Stimulated activated naive CD8-positive, alpha-beta T cell treated with anti-CD3 and anti-CD28 coated beads, Interleukin-15, Interleukin-2, amounts not matched to agents 100 ng/mL and 50 ng/mL, for 24 hours (primary cell): ENCODE measurements at regions not wholly inside any gene's neighbourhood (a gene's known extent, or its start where the extent isn't known, plus 50 kb on each side); places are given as distances from the start of the nearest gene placed in this dataset.
"Not testable (repeated sequence)": the region's sequence is repeated elsewhere in the genome, so short reads cannot be mapped to it uniquely, and the experiment has no call there.

Experiments
- H3K27ac Mint-ChIP-seq: one replicate; pipeline ENCODE4 v1.8.0; 2021; ENCODE audit warnings: mild to moderate bottlenecking, mixed read lengths
- H3K27me3 Mint-ChIP-seq: one replicate; pipeline ENCODE4 v1.8.0; 2021; ENCODE audit warnings: mixed read lengths
- H3K36me3 Mint-ChIP-seq: one replicate; pipeline ENCODE4 v1.8.0; 2021; ENCODE audit warnings: low read depth, mixed read lengths
- H3K4me1 Mint-ChIP-seq: one replicate; pipeline ENCODE4 v1.8.0; 2021; ENCODE audit warnings: low read depth, mixed read lengths
- H3K4me3 Mint-ChIP-seq: one replicate; pipeline ENCODE4 v1.8.0; 2021; ENCODE audit warnings: mild to moderate bottlenecking, mixed read lengths
- H3K9me3 Mint-ChIP-seq: one replicate; pipeline ENCODE4 v1.8.0; 2021; ENCODE audit warnings: mixed read lengths

DNA sequence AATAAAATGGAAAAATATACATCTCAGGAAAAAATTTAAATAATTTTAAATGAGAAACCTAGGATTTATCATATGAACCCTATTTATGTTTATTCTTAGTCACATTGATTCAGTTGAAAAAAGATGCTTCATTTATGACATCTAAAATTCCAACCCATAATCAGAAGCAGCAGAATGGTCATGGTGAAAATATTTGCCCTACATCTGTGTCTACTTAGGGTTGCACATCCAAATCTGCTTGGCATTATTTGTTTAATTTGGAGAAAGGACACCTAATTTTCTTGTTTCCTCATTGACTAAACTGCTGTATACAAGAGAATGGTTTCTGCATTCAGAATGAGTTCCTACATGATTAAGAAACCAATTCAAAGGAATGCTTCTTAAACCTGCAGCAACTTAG is 72.9 kb upstream of the SKAP2 start:
- Mint-ChIP-seq H3K4me3 (no peak overlapping the region), H3K27ac (no peak overlapping the region), H3K27me3 (peaks cover 3% of the 10 kb centered on the region), H3K36me3 (no peaks in the 10 kb centered on the region), H3K9me3 (no peaks in the 10 kb centered on the region), H3K4me1 (no peaks in the 10 kb centered on the region)

DNA sequence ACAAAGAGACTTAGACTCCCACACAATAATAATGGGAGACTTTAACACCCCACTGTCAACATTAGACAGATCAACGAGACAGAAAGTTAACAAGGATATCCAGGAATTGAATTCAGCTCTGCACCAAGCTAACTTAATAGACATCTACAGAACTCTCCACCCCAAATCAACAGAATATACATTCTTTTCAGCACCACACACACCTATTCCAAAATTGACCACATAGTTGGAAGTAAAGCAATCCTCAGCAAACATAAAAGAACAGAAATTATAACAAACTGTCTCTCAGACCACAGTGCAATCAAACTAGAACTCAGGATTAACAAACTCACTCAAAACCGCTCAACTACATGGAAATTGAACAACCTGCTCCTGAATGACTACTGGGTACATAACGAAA is 68.2 kb upstream of the SKAP2 start:
- not testable (repeated sequence) for H3K9me3 Mint-ChIP-seq, H3K27ac Mint-ChIP-seq, H3K36me3 Mint-ChIP-seq, H3K4me3 Mint-ChIP-seq, H3K4me1 Mint-ChIP-seq
- peaks cover 15% of the 10 kb centered on the region for H3K27me3 Mint-ChIP-seq

DNA sequence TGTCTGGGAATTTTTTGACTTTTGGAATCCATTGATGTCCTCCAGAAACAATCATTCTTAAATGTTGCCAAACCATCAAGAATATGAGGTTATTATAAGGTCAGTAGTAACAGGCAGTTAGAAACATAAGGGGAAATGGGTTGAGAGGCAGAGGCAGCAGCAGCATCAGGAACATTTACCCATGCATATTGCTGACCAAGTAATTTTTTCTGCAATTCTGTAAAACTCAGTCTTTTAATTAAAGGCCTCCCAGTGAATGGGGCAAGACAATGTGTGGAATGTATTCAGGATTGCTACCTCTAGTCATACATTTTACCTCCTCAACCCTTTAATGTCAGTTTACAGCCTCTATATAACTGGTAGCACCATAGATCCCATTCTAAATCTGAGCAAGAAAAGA is 66.5 kb upstream of the SKAP2 start:
- H3K27me3 Mint-ChIP-seq = peaks cover 19% of the 10 kb centered on the region
- no peaks in the 10 kb centered on the region for H3K9me3 Mint-ChIP-seq
- H3K4me3 Mint-ChIP-seq = no peak overlapping the region
- no peaks in the 10 kb centered on the region for H3K36me3 Mint-ChIP-seq
- no peak overlapping the region for H3K27ac Mint-ChIP-seq
- H3K4me1 Mint-ChIP-seq = no peaks in the 10 kb centered on the region

DNA sequence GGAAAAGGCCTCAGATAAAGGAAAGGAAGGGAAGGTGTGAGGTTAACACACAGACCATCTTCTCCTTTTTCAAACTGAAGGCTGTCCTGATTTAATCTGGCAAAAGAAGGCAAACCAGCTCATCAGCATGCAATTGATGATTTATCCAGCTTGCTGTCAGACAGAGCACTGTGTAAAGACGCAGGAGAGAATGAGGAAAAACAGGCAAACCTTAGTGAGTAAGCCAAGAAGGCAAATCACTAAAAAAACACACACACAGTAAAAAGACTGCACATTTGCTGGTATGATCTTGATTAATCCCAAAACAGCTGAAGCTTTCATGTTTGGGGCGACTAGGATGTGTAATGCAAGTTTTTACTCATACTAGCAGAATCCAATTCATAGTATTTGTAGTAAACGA is 65.8 kb upstream of the SKAP2 start:
- peaks cover 19% of the 10 kb centered on the region for H3K27me3 Mint-ChIP-seq
- H3K9me3 Mint-ChIP-seq = no peaks in the 10 kb centered on the region
- H3K27ac Mint-ChIP-seq = no peak overlapping the region
- H3K36me3 Mint-ChIP-seq = no peaks in the 10 kb centered on the region
- H3K4me3 Mint-ChIP-seq = no peak overlapping the region
- no peaks in the 10 kb centered on the region for H3K4me1 Mint-ChIP-seq

DNA sequence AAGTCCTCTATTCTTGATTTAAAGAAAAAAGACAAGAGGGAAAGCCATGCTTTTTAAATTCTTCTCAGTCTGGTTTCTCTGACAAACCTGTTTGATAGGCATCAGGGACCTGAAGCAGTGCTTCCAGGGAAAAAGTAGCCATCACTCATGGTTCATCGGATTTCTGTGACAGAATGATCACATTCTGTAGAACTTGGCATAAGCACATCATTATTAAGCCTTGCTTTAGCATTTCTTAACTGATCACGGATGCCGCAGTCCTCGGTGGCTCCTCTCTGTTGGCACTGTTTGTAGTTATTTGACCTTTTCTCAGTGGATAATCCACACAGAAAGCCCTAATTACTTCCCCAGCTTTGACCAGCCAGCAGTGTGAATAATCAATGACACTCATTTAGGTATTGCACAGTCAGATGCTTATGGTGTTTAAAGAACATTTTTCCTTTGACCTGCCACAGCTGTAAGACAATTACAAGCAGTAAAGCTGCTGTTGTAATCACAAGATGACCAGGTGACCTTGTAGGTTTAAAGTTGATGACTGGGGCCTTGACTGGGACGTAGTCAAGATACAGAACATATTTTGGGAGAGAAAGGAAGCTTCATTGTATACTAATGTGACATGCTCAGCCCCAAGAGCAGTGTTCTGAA is 64.4 kb upstream of the SKAP2 start:
- H3K4me3 Mint-ChIP-seq = no peak overlapping the region
- H3K36me3 Mint-ChIP-seq = no peaks in the 10 kb centered on the region
- H3K27ac Mint-ChIP-seq = no peak overlapping the region
- no peaks in the 10 kb centered on the region for H3K4me1 Mint-ChIP-seq
- peaks cover 19% of the 10 kb centered on the region for H3K27me3 Mint-ChIP-seq
- no peaks in the 10 kb centered on the region for H3K9me3 Mint-ChIP-seq

DNA sequence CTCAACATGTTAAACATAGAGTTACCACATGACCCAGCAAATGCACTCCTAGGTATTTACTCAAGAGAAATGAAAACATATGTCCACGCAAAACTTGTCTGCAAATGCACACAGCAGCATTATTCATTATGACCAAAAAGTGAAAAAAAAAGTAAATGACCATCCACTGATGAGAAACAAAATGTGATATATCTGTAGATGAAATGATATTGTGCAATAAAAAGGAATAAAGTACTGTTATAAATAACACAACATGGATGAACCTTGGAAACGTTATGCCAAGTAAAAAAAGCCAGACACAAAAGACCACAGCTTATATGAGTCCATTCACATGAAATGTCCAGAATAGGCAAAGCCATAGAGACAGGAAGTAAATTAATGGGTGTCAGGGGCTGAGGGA is 61.4 kb upstream of the SKAP2 start:
- H3K4me1 Mint-ChIP-seq = no peaks in the 10 kb centered on the region

DNA sequence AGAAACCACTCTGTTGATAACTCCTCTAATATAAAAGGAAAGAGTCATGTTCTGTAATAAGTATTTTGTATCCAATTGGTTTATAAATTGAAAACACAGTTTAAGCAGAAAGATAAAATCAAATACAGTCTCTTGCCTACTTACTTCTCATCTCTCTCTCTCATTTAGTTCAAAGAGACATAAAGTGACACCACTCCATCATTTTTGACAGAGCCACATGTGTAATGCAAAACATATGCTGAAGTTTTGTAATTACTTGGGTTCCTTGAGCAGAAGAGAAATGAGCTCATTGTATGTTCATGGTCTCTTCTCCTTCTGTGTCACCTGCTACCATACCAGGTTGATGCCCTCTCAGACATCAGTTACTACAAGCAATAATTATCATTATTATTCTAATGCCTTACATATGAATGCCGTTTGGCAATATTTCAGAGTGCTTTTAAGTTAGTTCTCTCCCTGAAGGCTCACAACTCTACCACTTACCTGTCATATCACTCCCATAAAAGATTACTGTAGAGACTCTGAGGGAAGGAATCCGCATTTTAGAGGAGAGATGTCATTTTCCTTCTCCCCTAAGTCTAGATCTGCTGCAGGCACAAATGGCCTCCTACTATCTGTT is 59.9 kb upstream of the SKAP2 start:
- Mint-ChIP-seq H3K36me3 (no peaks in the 10 kb centered on the region), H3K27ac (no peak overlapping the region), H3K4me3 (no peak overlapping the region), H3K27me3 (peaks cover 15% of the 10 kb centered on the region), H3K4me1 (no peaks in the 10 kb centered on the region), H3K9me3 (no peaks in the 10 kb centered on the region)

More for the DNA sequence above, 61.4 kb upstream of the SKAP2 start:
- Mint-ChIP-seq H3K4me3 (no peak overlapping the region), H3K36me3 (no peaks in the 10 kb centered on the region), H3K27me3 (peaks cover 16% of the 10 kb centered on the region), H3K9me3 (no peaks in the 10 kb centered on the region), H3K27ac (no peak overlapping the region)

DNA sequence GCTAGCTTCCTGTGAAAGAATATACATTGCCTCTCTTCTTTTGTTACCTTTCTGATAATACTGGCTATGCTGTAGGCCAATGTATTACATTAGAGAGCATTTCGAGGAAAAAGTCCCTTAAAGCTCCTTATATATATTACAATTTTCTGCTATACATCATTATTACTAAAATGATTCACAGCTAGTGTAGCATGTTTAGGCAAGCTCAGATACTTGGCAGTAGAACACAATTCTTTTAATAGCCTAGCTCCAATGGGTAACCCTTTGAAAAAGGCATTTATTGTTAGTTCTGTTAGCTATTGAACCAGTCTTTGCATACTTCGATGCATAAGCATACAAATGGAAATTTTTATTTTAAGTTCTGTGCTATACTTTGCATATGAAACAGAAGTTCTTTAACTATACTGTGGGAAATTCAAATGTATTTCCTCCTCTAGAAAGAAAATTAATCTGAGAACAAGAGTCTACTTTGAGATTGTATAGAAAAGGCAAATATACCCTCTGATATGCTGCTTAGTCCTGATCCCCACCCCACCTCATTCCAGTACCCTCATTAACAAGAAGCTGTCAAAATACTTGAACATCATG is 55.6 kb upstream of the SKAP2 start:
- Mint-ChIP-seq H3K4me1 (no peaks in the 10 kb centered on the region), H3K27ac (no peak overlapping the region), H3K4me3 (no peak overlapping the region), H3K9me3 (no peaks in the 10 kb centered on the region), H3K36me3 (no peaks in the 10 kb centered on the region), H3K27me3 (peaks cover 23% of the 10 kb centered on the region)

DNA sequence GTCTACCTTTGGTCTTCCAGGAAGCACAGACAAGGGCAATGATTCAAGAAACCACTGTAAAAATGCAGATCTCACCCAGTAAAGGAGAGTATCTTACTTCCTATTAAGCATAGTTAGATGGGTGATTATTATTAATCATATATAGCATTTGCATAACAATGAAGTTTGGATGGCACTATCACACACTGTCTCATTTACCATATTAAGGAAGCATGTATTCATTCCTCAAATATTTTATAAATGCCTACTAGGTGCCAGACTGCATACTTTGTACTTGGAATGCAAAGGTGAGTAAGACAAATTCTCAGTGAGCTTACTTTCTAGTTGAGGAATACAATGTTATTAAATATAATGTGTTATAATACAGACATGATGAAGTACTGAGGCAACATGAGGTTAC is 53.9 kb upstream of the SKAP2 start:
- Mint-ChIP-seq H3K9me3 (no peaks in the 10 kb centered on the region), H3K27me3 (peaks cover 25% of the 10 kb centered on the region), H3K4me3 (no peak overlapping the region), H3K27ac (no peak overlapping the region), H3K4me1 (no peaks in the 10 kb centered on the region), H3K36me3 (no peaks in the 10 kb centered on the region)

DNA sequence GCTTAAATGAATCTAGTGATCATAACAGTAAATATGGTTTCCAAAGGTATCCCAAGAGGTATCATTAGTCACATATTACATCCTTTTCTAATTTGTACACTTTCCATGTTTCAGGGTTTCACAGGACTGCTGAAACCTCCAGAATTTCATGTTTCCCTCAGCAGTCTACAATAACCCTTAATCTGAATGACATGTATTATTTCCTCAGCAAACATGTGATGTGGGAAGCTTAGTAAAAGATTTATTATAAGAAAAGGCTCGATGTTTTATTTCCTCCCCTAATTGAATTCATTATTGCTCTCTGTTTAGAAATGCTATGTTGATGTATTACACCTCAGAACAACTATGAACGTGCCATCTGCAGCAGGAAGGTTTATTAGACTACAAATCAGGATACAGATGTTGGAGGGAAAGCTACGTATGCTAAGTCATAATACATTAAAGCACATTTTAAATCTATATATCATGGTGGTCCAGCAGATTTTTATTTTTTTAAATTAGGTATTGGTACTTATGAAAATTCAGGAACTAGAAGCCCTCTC is 52.5 kb upstream of the SKAP2 start:
- Mint-ChIP-seq H3K27me3 (peaks cover 25% of the 10 kb centered on the region), H3K4me1 (no peaks in the 10 kb centered on the region), H3K27ac (no peak overlapping the region), H3K36me3 (no peaks in the 10 kb centered on the region), H3K4me3 (no peak overlapping the region), H3K9me3 (no peaks in the 10 kb centered on the region)

DNA sequence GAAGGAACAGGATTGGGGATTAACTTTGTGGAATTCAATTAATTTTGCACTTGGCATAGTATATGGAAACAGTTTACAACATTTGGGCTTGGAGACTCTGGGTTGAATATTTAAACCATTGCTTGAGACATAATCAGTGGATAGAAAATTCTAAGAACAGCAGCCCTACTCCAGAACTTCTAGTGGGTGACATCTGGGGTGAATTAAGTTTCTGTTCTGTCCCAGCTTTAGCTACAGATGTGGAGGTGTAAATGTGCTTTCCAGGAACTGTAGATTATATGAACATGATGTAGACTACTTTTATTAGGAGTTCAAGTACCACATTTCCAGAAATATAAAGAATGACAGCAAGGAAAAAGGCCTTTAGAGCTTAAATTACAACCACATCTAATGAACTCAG is 51.9 kb upstream of the SKAP2 start:
- Mint-ChIP-seq H3K27ac (no peak overlapping the region), H3K36me3 (no peaks in the 10 kb centered on the region), H3K9me3 (no peaks in the 10 kb centered on the region), H3K27me3 (peaks cover 25% of the 10 kb centered on the region), H3K4me1 (no peaks in the 10 kb centered on the region), H3K4me3 (no peak overlapping the region)
